ENCODE measurements at regions not wholly inside any gene's neighbourhood (a gene's known extent, or its start where the extent isn't known, plus 50 kb on each side); places are given as distances from the start of the nearest gene placed in this dataset.

DNA sequence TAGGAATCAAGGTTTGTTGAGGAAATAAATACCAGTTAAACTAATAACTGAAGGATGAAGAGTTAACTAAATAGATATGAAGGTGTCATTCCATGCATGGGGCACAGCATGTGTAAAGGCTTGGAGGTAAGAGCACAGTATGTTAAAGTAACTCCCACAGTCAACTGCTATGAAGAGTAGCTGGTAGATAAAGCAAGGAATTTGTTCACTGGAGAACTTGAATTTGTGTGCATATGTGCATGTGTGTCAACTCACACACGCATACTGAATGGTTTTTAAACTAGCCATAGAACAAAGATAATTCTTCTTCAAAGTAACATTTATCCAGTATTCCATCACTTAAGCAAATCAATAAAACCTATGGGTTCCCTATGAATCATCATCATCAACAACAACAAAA is 135.9 kb downstream of the FAM76B start:
- TF ChIP-seq, protein P1, sequence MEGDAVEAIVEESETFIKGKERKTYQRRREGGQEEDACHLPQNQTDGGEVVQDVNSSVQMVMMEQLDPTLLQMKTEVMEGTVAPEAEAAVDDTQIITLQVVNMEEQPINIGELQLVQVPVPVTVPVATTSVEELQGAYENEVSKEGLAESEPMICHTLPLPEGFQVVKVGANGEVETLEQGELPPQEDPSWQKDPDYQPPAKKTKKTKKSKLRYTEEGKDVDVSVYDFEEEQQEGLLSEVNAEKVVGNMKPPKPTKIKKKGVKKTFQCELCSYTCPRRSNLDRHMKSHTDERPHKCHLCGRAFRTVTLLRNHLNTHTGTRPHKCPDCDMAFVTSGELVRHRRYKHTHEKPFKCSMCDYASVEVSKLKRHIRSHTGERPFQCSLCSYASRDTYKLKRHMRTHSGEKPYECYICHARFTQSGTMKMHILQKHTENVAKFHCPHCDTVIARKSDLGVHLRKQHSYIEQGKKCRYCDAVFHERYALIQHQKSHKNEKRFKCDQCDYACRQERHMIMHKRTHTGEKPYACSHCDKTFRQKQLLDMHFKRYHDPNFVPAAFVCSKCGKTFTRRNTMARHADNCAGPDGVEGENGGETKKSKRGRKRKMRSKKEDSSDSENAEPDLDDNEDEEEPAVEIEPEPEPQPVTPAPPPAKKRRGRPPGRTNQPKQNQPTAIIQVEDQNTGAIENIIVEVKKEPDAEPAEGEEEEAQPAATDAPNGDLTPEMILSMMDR (IDR thresholded peaks at IDR 0.05) = no peak
- TF ChIP-seq POLR2A (IDR thresholded peaks at IDR 0.05) (no peak), POLR2AphosphoS5 (IDR thresholded peaks at IDR 0.05; ENCODE audit: insufficient read depth in 1 of 2, low read depth in 1 of 2) (no peak)
